GM23338 (cell line): ENCODE measurements at regions not wholly inside any gene's neighbourhood (a gene's known extent, or its start where the extent isn't known, plus 50 kb on each side); places are given as distances from the start of the nearest gene placed in this dataset.

Experiments used
- ATAC-seq: fragments of 200-7000 bp; cut with Tn5 transposase; 3 replicates; pipeline ENCODE4 v1.9.1; 2020
- DNase-seq: peaks from one replicate; pipeline ENCODE4 v3.0.0-alpha.2; 2015; ENCODE audit warnings: low spot score
- H2AFZ ChIP-seq: fragments of 200-600 bp; sonication (generic); 2 replicates; pipeline ENCODE4 v1.8.0; 2016; ENCODE audit warnings: antibody characterized with exemption, mild to moderate bottlenecking, moderate library complexity
- H3F3A ChIP-seq: fragments of 200-600 bp; sonication (generic); replicated peaks from 2 replicates; pipeline ENCODE4 v1.8.0; 2017; ENCODE audit warnings: antibody characterized with exemption, mixed run types, low read depth
- H3K27ac ChIP-seq: fragments of 200-600 bp; sonication (generic); 2 replicates; pipeline ENCODE4 v1.6.1; 2016; ENCODE audit warnings: low read depth
- H3K27me3 ChIP-seq: fragments of 200-600 bp; sonication (generic); 2 replicates; pipeline ENCODE4 v1.8.0; 2016; ENCODE audit warnings: mild to moderate bottlenecking, mixed run types, moderate library complexity; ENCODE audit not compliant: insufficient read depth
- H3K36me3 ChIP-seq: fragments of 200-600 bp; sonication (generic); 2 replicates; pipeline ENCODE4 v1.8.0; 2016; ENCODE audit warnings: mild to moderate bottlenecking; ENCODE audit not compliant: insufficient read depth
- H3K4me1 ChIP-seq: fragments of 200-600 bp; sonication (generic); 2 replicates; pipeline ENCODE4 v1.8.0; 2016; ENCODE audit warnings: mild to moderate bottlenecking, moderate library complexity; ENCODE audit not compliant: insufficient read depth
- H3K4me2 ChIP-seq: fragments of 200-600 bp; sonication (generic); 2 replicates; pipeline ENCODE4 v1.7.1; 2017; ENCODE audit warnings: mixed run types
- H3K4me3 ChIP-seq: fragments of 200-600 bp; sonication (generic); 2 replicates; pipeline ENCODE4 v1.6.1; 2016; ENCODE audit warnings: mixed run types
- H3K79me2 ChIP-seq: fragments of 200-600 bp; sonication (generic); replicated peaks from 2 replicates; pipeline ENCODE4 v1.8.0; 2017; ENCODE audit warnings: mild to moderate bottlenecking; ENCODE audit not compliant: insufficient read depth
- H3K9me2 ChIP-seq: fragments of 200-600 bp; sonication (generic); 2 replicates; pipeline ENCODE4 v1.8.0; 2017; ENCODE audit not compliant: insufficient read depth
- H4K20me1 ChIP-seq: fragments of 200-600 bp; sonication (generic); replicated peaks from 2 replicates; pipeline ENCODE4 v1.8.0; 2017; ENCODE audit warnings: mild to moderate bottlenecking; ENCODE audit not compliant: insufficient read depth
- H3K27ac Mint-ChIP-seq: 2 replicates; pipeline ENCODE4 v1.8.0; 2020; ENCODE audit warnings: inconsistent platforms, mild to moderate bottlenecking, moderate library complexity, mixed read lengths
- H3K27me3 Mint-ChIP-seq: 3 replicates; pipeline ENCODE4 v1.8.0; 2022; ENCODE audit warnings: low read depth, mild to moderate bottlenecking, moderate library complexity, mixed read lengths, inconsistent platforms; ENCODE audit not compliant: insufficient read depth, poor library complexity
- H3K36me3 Mint-ChIP-seq: 3 replicates; pipeline ENCODE4 v1.8.0; 2021; ENCODE audit warnings: low read depth, mild to moderate bottlenecking, inconsistent platforms, moderate library complexity, mixed read lengths
- H3K4me1 Mint-ChIP-seq: 3 replicates; pipeline ENCODE4 v1.8.0; 2020; ENCODE audit warnings: mild to moderate bottlenecking, inconsistent platforms, mixed read lengths
- H3K4me3 Mint-ChIP-seq: 3 replicates; pipeline ENCODE4 v1.8.0; 2021; ENCODE audit warnings: moderate library complexity, mild to moderate bottlenecking, inconsistent platforms, mixed read lengths
- H3K9me3 Mint-ChIP-seq: 3 replicates; pipeline ENCODE4 v1.8.0; 2020; ENCODE audit warnings: moderate library complexity, mild to moderate bottlenecking, inconsistent platforms, mixed read lengths
- CREB1 ChIP-seq: fragments of 250-450 bp; sonication (Bioruptor Pico); IDR thresholded peaks from 2 replicates; pipeline ENCODE4 v1.5.0; 2020; ENCODE audit warnings: low read depth, mild to moderate bottlenecking, moderate library complexity
- CTCF ChIP-seq, 2 experiments: fragments of 200-600 bp in 1 of 2; sonication (generic) in 1 of 2; conservative IDR thresholded peaks; 2 replicates each; pipeline versions ENCODE4 v1.5.1 to v1.6.1; 2016 to 2017; ENCODE audit warnings: antibody characterized with exemption in 2 of 2, low read depth in 2 of 2, mild to moderate bottlenecking in 2 of 2, moderate library complexity in 1 of 2
- ETS1 ChIP-seq: IDR thresholded peaks from 2 replicates; pipeline ENCODE4 v1.6.1; 2016; ENCODE audit warnings: antibody characterized with exemption
- EZH2 ChIP-seq: fragments of 200-600 bp; sonication (generic); IDR thresholded peaks from one replicate; pipeline ENCODE4 v1.8.0; 2017; ENCODE audit warnings: antibody characterized with exemption, mild to moderate bottlenecking, low read depth; ENCODE audit not compliant: unreplicated experiment
- EZH2phosphoT487 ChIP-seq: fragments of 200-600 bp; sonication (generic); IDR thresholded peaks from one replicate; pipeline ENCODE4 v1.8.1; 2018; ENCODE audit warnings: antibody characterized with exemption; ENCODE audit not compliant: unreplicated experiment
- JUNB ChIP-seq: IDR thresholded peaks from one replicate; pipeline ENCODE4 v1.6.1; 2016; ENCODE audit warnings: antibody characterized with exemption; ENCODE audit not compliant: unreplicated experiment
- NANOG ChIP-seq: IDR thresholded peaks from 2 replicates; pipeline ENCODE4 v1.6.1; 2016; ENCODE audit warnings: antibody characterized with exemption, borderline replicate concordance
- POLR2AphosphoS5 ChIP-seq: IDR thresholded peaks from 2 replicates; pipeline ENCODE4 v1.6.1; 2016; ENCODE audit warnings: antibody characterized with exemption, low read depth
- REST ChIP-seq: IDR thresholded peaks from one replicate; pipeline ENCODE4 v1.6.1; 2018; ENCODE audit warnings: antibody characterized with exemption; ENCODE audit not compliant: unreplicated experiment
- STAT1 ChIP-seq: IDR thresholded peaks from one replicate; pipeline ENCODE4 v1.6.1; 2016; ENCODE audit warnings: antibody characterized with exemption; ENCODE audit not compliant: unreplicated experiment
- ZNF114 ChIP-seq: fragments of 250-450 bp; sonication (Bioruptor Pico); IDR thresholded peaks from 2 replicates; pipeline ENCODE4 v1.5.0; 2020; ENCODE audit warnings: mild to moderate bottlenecking, moderate library complexity
- ZNF331 ChIP-seq: fragments of 250-450 bp; sonication (Bioruptor Pico); IDR thresholded peaks from 2 replicates; pipeline ENCODE4 v1.5.0; 2020; ENCODE audit warnings: low read depth, mild to moderate bottlenecking, moderate library complexity
- ZNF462 ChIP-seq: fragments of 250-450 bp; sonication (Bioruptor Pico); IDR thresholded peaks from 2 replicates; pipeline ENCODE4 v1.5.0; 2020; ENCODE audit warnings: mild to moderate bottlenecking, moderate library complexity

DNA sequence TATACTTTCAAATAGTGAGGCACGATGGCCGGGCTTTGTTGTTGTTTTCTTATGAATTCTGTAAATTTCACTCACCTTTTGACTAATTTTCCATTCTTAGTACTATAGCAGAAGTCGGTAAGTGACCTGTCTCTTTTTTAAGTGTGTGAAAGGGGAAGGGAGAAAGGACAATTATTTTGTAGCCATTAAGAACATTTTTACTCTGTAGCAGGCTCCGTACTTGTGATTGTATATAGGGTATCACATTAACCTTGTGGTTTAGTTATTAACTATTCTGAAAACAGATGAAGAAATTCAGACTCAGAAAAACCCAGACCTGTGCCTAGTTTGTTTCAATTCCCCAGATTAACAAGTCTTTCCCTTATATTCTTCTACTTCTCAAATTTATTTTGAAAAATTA is 78.7 kb downstream of the CASP12 start:
- Histone ChIP-seq H3K27ac (no peak overlapping the region), H2AFZ (no peak overlapping the region), H3K4me3 (no peak overlapping the region), H3K9me2 (no peaks in the 10 kb centered on the region; the same call in 1 of the 2 replicates), H3K4me1 (no peaks in the 10 kb centered on the region), H3K27me3 (no peaks in the 10 kb centered on the region), H3F3A (no peaks in the 10 kb centered on the region), H3K79me2 (no peaks in the 10 kb centered on the region), H3K36me3 (no peaks in the 10 kb centered on the region), H4K20me1 (no peaks in the 10 kb centered on the region), H3K4me2 (no peak overlapping the region)
- TF ChIP-seq ZNF462 (CRISPR knock-in tag), result no peak
- TF ChIP-seq JUNB, result no peak
- TF ChIP-seq NANOG, result no peak
- TF ChIP-seq EZH2, result no peak
- no peak for TF ChIP-seq ZNF114 (CRISPR knock-in tag)
- no peak for TF ChIP-seq CREB1 (CRISPR knock-in tag)
- TF ChIP-seq ETS1, result no peak
- no peak for TF ChIP-seq REST
- no peak for TF ChIP-seq ZNF331 (CRISPR knock-in tag)
- no peak for TF ChIP-seq POLR2AphosphoS5
- TF ChIP-seq EZH2phosphoT487, result no peak
- no peak for TF ChIP-seq CTCF (conservative IDR thresholded peaks at IDR 0.05; ENCODE audit: low read depth in 2 of 2)
- no peak for TF ChIP-seq STAT1
- H3K27me3 Mint-ChIP-seq, result no peaks in the 10 kb centered on the region
- no peaks in the 10 kb centered on the region for H3K4me1 Mint-ChIP-seq
- H3K9me3 Mint-ChIP-seq, result 0 out of 3 replicates have a peak, but pooled peaks cover 3% of the 10 kb centered on the region
- H3K27ac Mint-ChIP-seq, result no peak overlapping the region
- H3K36me3 Mint-ChIP-seq, result peaks cover 5% of the 10 kb centered on the region; the same call in 2 of the 3 replicates
- DNase-seq (no peak), ATAC-seq (no peak)
- no peak overlapping the region for H3K4me3 Mint-ChIP-seq
